Gastroesophageal sphincter (tissue), 4 donors: ENCODE measurements at regions not wholly inside any gene's neighbourhood (a gene's known extent, or its start where the extent isn't known, plus 50 kb on each side); places are given as distances from the start of the nearest gene placed in this dataset.
A peak's percentile ranks its signal among the peaks of the same experiment; 100 is the strongest.

Source experiments
- ATAC-seq: fragments of 150-250 bp; one replicate; pipeline ENCODE4 v1.9.1; 2016; ENCODE audit warnings: mild to moderate bottlenecking, moderate library complexity
- H3K27ac ChIP-seq, 4 donors: fragments of 200-600 bp; sonication (generic) in 3 of 4; 1 replicate in 3 of 4; 2 replicates in 1 of 4; pipeline ENCODE4 v1.5.1; 2016 to 2019
- H3K27me3 ChIP-seq: fragments of 200-600 bp; sonication (generic); one replicate; pipeline ENCODE4 v1.5.1; 2019
- H3K36me3 ChIP-seq, 2 donors: fragments of 200-600 bp; sonication (generic); one replicate each; pipeline ENCODE4 v1.5.1; 2019; ENCODE audit warnings: control low read depth in 1 of 2
- H3K4me1 ChIP-seq, 3 donors: fragments of 200-600 bp; sonication (generic); 1 replicate in 2 of 3; 2 replicates in 1 of 3; pipeline ENCODE4 v1.5.1; 2016 to 2019; ENCODE audit warnings: control low read depth in 2 of 3
- H3K4me3 ChIP-seq, 2 donors: fragments of 200-600 bp; sonication (generic); one replicate each; pipeline ENCODE4 v1.5.1; 2019; ENCODE audit warnings: mild to moderate bottlenecking in 1 of 2, moderate library complexity in 1 of 2
- H3K9me3 ChIP-seq, 3 donors: fragments of 200-600 bp; sonication (generic); one replicate each; pipeline ENCODE4 v1.5.1; 2017 to 2019; ENCODE audit warnings: control low read depth in 2 of 3
- CTCF ChIP-seq, 4 experiments: fragments of 200-600 bp in 2 of 4; fragments of 450-650 bp in 2 of 4; sonication (generic) in 1 of 4; IDR thresholded peaks; one replicate each; pipeline ENCODE4 v1.5.1; 2017 to 2019; ENCODE audit warnings: antibody characterized with exemption in 4 of 4, mild to moderate bottlenecking in 2 of 4, moderate library complexity in 2 of 4
- EP300 ChIP-seq: sonication (generic); formaldehyde crosslinking; IDR thresholded peaks from one replicate; pipeline ENCODE4 v1.6.1; 2017; ENCODE audit warnings: antibody characterized with exemption, mild to moderate bottlenecking
- POLR2A ChIP-seq, 2 donors: fragments of 450-650 bp; IDR thresholded peaks; one replicate each; pipeline ENCODE4 v1.6.1; 2017; ENCODE audit warnings: antibody characterized with exemption in 2 of 2, mild to moderate bottlenecking in 2 of 2, moderate library complexity in 1 of 2
- POLR2AphosphoS5 ChIP-seq: sonication (generic); formaldehyde crosslinking; IDR thresholded peaks from one replicate; pipeline ENCODE4 v1.6.1; 2017; ENCODE audit warnings: antibody characterized with exemption
- WGBS, 2 donors: methylation state at CpG; one replicate each; pipeline ENCODE4 v1.1.5; 2018; ENCODE audit warnings: low coverage in 1 of 2; 5-methylcytosine and 5-hydroxymethylcytosine counted together

GRCh38 chr17:77730376-77730775 is 228.1 kb upstream of the TNRC6C start:
- TF ChIP-seq CTCF (IDR thresholded peaks at IDR 0.05) (no peak), POLR2AphosphoS5 (no peak), POLR2A (IDR thresholded peaks at IDR 0.05) (no peak), EP300 (no peak)
- H3K36me3 ChIP-seq, result no peaks in the 10 kb centered on the region
- no peak for ATAC-seq
- peaks cover 0 to 3% (median 0%) of the 10 kb centered on the region in 3 donors for H3K9me3 ChIP-seq
- H3K27me3 ChIP-seq, result no peaks in the 10 kb centered on the region
- no peak overlapping the region for H3K4me3 ChIP-seq
- H3K27ac ChIP-seq, result no peak overlapping the region
- H3K4me1 ChIP-seq, result peaks cover 5 to 54% (median 30%) of the 10 kb centered on the region in 3 donors

- 39 to 40% methylated on average over 3 to 7 of the region's 8 CpGs for WGBS, 2 donors
- Histone ChIP-seq H3K9me3 (peaks cover 0 to 3% (median 0%) of the 10 kb centered on the region in 3 donors), H3K4me1 (peaks cover 9 to 61% (median 32%) of the 10 kb centered on the region in 3 donors), H3K4me3 (peak overlapping the region in 1 of 2 donors; percentile 29), H3K27me3 (no peaks in the 10 kb centered on the region), H3K36me3 (no peaks in the 10 kb centered on the region), H3K27ac (peak overlapping the region; percentile 70 to 92 (median 88))
- TF ChIP-seq POLR2A (IDR thresholded peaks at IDR 0.05) (no peak), POLR2AphosphoS5 (no peak), EP300 (no peak), CTCF (IDR thresholded peaks at IDR 0.05) (no peak)
- ATAC-seq, result no peak
Measured at GRCh38 chr17:77733576-77734296, 224.8 kb upstream of the TNRC6C start.

DNA sequence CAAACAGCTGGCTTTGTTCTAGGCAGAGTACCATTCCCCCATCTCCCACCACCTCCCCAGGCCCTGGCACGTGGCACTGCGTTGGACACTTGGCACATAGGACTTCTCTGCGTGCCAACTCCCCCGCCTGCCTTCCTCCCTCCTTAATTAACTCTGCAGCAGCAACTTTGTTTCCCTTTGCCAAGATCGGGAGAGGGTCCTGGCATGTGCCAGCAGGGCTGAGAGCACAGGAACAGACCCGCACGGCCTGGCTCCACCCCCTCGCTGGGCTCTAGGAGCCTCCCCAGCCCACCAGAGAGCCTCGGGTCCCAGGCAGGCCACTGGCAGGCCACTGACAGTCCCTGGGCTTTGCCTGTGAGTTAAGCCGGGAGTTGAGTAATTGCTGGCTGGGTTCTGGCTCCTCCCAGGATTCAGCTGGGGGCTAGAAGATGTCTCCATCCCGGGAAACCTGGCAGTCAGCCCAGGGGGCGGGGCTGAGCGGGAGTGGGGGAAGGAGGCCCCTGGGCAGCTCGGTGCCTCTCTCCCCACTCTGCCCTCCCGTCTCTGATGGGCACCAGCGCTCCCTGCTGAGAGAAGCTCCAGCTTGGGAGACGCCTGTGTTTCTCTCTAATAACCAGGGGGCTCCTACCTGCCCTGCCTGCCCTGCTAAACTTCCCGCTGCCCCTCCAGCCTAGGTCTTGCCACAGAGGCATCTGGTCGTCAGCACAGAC is 224.0 kb upstream of the TNRC6C start:
- H3K9me3 ChIP-seq, result peaks cover 0 to 3% (median 0%) of the 10 kb centered on the region in 3 donors
- H3K4me1 ChIP-seq, result peaks cover 9 to 61% (median 35%) of the 10 kb centered on the region in 3 donors
- H3K36me3 ChIP-seq, result no peaks in the 10 kb centered on the region
- no peaks in the 10 kb centered on the region for H3K27me3 ChIP-seq
- H3K27ac ChIP-seq, result peak overlapping the region; percentile 70 to 92 (median 88)
- WGBS, 2 donors, result no CpG with 5 or more reads among the region's 19 CpGs
- peak overlapping the region in 1 of 2 donors; percentile 29 for H3K4me3 ChIP-seq
- ATAC-seq, result peak; percentile 90
- TF ChIP-seq CTCF (IDR thresholded peaks at IDR 0.05), result peak in 2 of 4 experiments; percentile 20 to 59
- peak; percentile 76 for TF ChIP-seq POLR2AphosphoS5
- no peak for TF ChIP-seq EP300
- TF ChIP-seq POLR2A (IDR thresholded peaks at IDR 0.05), result no peak

DNA sequence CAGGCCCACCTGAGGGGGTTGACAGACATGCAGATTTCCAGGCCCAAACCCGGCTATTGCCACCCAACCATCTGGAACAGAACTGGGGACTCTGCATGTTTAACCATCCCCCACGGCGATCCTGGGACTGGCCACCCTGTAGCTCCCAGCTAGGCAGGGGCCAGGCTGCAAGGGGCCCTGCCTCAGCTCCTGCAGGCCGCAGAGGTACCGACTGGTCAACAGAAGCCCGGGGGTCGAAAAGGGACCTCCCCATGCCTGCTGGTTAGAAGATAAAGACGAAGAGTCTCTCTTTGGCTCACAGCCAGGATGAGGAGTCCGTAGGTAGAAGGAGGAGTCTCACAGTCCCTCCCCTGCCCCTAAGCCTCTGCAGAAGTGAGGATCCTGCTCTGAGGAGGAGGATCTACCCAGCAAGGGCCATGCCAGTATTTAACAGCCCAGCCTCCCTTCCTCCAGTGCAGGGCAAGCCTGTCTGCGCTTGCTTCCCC is 223.4 kb upstream of the TNRC6C start:
- WGBS, 2 donors, result 0% methylated on average over 2 of the region's 10 CpGs; no CpG with 5 or more reads in 1 of the 2 donors
- Histone ChIP-seq H3K4me1 (peaks cover 9 to 57% (median 35%) of the 10 kb centered on the region in 3 donors), H3K27me3 (no peaks in the 10 kb centered on the region), H3K36me3 (no peaks in the 10 kb centered on the region), H3K9me3 (peaks cover 0 to 3% (median 0%) of the 10 kb centered on the region in 3 donors), H3K4me3 (peak overlapping the region in 1 of 2 donors; percentile 29), H3K27ac (peak overlapping the region; percentile 70 to 92 (median 88))
- peak; percentile 15 for ATAC-seq
- TF ChIP-seq POLR2A (IDR thresholded peaks at IDR 0.05) (no peak), POLR2AphosphoS5 (no peak), CTCF (IDR thresholded peaks at IDR 0.05) (no peak), EP300 (no peak)
